Upper lobe of left lung (tissue), 6 donors: ENCODE measurements at regions not wholly inside any gene's neighbourhood (a gene's known extent, or its start where the extent isn't known, plus 50 kb on each side); places are given as distances from the start of the nearest gene placed in this dataset.
"Not testable (repeated sequence)": the region's sequence is repeated elsewhere in the genome, so short reads cannot be mapped to it uniquely, and the experiment has no call there.

Source experiments
- ATAC-seq, 2 donors: fragments of 200-7000 bp; cut with Tn5 transposase; one replicate each; pipeline ENCODE4 v1.9.1; 2022; ENCODE audit warnings: mild to moderate bottlenecking in 2 of 2, moderate library complexity in 2 of 2; ENCODE audit not compliant: low FRiP score in 2 of 2
- DNase-seq, 2 donors: peaks; one replicate each; pipeline ENCODE4 v3.0.0-alpha.2; 2019 to 2020
- H3K27ac ChIP-seq, 4 donors: fragments of 200-600 bp; sonication (generic); one replicate each; pipeline ENCODE4 v1.5.1; 2016 to 2019
- H3K27me3 ChIP-seq, 4 donors: fragments of 200-600 bp; sonication (generic); one replicate each; pipeline ENCODE4 v1.5.1; 2017 to 2019
- H3K36me3 ChIP-seq, 4 donors: fragments of 200-600 bp; sonication (generic); one replicate each; pipeline ENCODE4 v1.5.1; 2016 to 2019
- H3K4me1 ChIP-seq, 4 donors: fragments of 200-600 bp; sonication (generic); one replicate each; pipeline ENCODE4 v1.5.1; 2018 to 2019
- H3K4me3 ChIP-seq, 4 donors: fragments of 200-600 bp; sonication (generic); one replicate each; pipeline ENCODE4 v1.5.1; 2017 to 2019; ENCODE audit warnings: mild to moderate bottlenecking in 2 of 4, moderate library complexity in 1 of 4
- H3K9me3 ChIP-seq, 4 donors: fragments of 200-600 bp; sonication (generic); one replicate each; pipeline ENCODE4 v1.5.1; 2018 to 2019
- EP300 ChIP-seq, 4 donors: sonication (generic); formaldehyde crosslinking; IDR thresholded peaks; one replicate each; pipeline ENCODE4 v1.5.1; 2017; ENCODE audit warnings: antibody characterized with exemption in 4 of 4, control low read depth in 2 of 4
- POLR2A ChIP-seq, 4 donors: fragments of 450-650 bp; IDR thresholded peaks; one replicate each; pipeline ENCODE4 v1.5.1; 2016 to 2017; ENCODE audit warnings: antibody characterized with exemption in 4 of 4, mild to moderate bottlenecking in 2 of 4
- POLR2AphosphoS5 ChIP-seq, 2 donors: sonication (generic); formaldehyde crosslinking; IDR thresholded peaks; one replicate each; pipeline ENCODE4 v1.5.1; 2017; ENCODE audit warnings: antibody characterized with exemption in 2 of 2
- WGBS, 2 donors: methylation state at CpG; one replicate each; pipeline ENCODE4 v1.1.5; 2017 to 2018; 5-methylcytosine and 5-hydroxymethylcytosine counted together
- TF ChIP-seq, protein P1 (sequence below), 6 experiments: fragments of 450-650 bp in 4 of 6; fragments of 200-600 bp in 2 of 6; sonication (generic) in 2 of 6; IDR thresholded peaks; one replicate each; pipeline ENCODE4 v1.5.1; 2016 to 2019; ENCODE audit warnings: antibody characterized with exemption in 6 of 6
- donor health status: DM: no; HTN: no; CAD: no; lungs with moderate emphysema.
- donor health status: DM: no; HTN: yes; CAD: no; lungs with severe emphysema.

DNA sequence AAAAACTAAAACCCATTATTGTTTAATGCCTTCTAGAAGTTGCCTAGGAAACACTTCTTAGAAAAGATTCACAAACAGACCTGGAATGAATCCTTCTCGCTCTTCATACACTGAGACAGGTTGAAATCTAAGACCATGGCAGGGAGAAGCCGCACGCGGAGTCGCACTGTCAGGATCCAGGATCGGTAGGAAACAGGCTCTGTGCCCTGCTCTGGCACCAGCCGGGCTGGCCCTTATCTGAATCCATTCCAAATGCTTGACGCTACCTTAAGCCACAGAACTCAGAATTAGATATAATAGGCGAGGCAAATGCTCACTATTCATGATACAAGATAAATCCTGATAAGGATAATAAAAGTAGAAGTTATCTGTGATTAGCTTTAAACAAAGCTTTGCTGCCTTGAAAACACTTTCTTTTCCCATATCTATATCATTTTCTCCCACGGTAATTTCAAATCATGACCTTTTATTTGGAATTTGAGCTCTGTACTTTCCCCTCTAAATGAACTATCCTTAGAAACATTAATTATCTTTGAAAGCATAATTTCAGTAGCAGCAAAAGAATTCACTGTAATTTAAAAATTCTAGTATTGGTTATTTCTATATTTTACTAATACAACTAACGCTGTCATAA lies 385.6 kb downstream of the IRS2 start:
- no peak overlapping the region for H3K4me3 ChIP-seq
- DNase-seq (peak in 1 of 2 donors; percentile 26), ATAC-seq (no peak)
- H3K27me3 ChIP-seq, result no peaks in the 10 kb centered on the region
- no peaks in the 10 kb centered on the region for H3K9me3 ChIP-seq
- H3K4me1 ChIP-seq, result no peaks in the 10 kb centered on the region
- no peaks in the 10 kb centered on the region for H3K36me3 ChIP-seq
- WGBS, 2 donors, result 86 to 91% methylated on average over 11 of the region's 11 CpGs
- no peak for TF ChIP-seq POLR2AphosphoS5 (IDR thresholded peaks at IDR 0.05)
- TF ChIP-seq, protein P1, sequence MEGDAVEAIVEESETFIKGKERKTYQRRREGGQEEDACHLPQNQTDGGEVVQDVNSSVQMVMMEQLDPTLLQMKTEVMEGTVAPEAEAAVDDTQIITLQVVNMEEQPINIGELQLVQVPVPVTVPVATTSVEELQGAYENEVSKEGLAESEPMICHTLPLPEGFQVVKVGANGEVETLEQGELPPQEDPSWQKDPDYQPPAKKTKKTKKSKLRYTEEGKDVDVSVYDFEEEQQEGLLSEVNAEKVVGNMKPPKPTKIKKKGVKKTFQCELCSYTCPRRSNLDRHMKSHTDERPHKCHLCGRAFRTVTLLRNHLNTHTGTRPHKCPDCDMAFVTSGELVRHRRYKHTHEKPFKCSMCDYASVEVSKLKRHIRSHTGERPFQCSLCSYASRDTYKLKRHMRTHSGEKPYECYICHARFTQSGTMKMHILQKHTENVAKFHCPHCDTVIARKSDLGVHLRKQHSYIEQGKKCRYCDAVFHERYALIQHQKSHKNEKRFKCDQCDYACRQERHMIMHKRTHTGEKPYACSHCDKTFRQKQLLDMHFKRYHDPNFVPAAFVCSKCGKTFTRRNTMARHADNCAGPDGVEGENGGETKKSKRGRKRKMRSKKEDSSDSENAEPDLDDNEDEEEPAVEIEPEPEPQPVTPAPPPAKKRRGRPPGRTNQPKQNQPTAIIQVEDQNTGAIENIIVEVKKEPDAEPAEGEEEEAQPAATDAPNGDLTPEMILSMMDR (IDR thresholded peaks at IDR 0.05), result no peak
- TF ChIP-seq EP300 (IDR thresholded peaks at IDR 0.05), result no peak
- no peak for TF ChIP-seq POLR2A (IDR thresholded peaks at IDR 0.05)
- peak overlapping the region in 1 of 4 donors; percentile 53 for H3K27ac ChIP-seq

DNA sequence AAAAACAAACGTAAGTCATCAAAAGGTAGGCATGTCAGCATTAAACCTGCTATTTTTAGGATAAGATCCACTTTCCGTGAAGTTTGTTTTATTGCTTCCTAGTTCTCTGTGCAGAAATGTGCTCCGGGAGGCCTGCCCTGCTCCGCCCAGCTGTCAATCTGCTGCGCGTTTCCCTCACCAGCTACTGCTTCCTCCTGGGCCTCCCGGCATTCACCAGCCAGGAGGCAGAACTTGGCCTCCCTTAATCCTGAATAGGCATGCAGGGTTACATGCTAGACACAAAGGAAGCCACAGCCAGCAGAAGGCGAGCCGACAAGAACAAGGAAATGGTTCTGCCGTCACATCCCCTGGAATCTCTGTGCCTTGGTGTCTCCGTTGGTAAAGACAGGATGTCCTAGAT lies 386.2 kb downstream of the IRS2 start:
- ATAC-seq (peak in 1 of 2 donors; percentile 64), DNase-seq (peak in 1 of 2 donors; percentile 68)
- Histone ChIP-seq H3K36me3 (no peaks in the 10 kb centered on the region), H3K27ac (peak overlapping the region in 1 of 4 donors; percentile 53), H3K4me1 (no peaks in the 10 kb centered on the region), H3K4me3 (no peak overlapping the region), H3K9me3 (no peaks in the 10 kb centered on the region), H3K27me3 (no peaks in the 10 kb centered on the region)
- TF ChIP-seq POLR2AphosphoS5 (IDR thresholded peaks at IDR 0.05), result peak in 1 of 2 donors; percentile 9
- no peak for TF ChIP-seq POLR2A (IDR thresholded peaks at IDR 0.05)
- 40 to 46% methylated on average over 11 of the region's 11 CpGs for WGBS, 2 donors

DNA sequence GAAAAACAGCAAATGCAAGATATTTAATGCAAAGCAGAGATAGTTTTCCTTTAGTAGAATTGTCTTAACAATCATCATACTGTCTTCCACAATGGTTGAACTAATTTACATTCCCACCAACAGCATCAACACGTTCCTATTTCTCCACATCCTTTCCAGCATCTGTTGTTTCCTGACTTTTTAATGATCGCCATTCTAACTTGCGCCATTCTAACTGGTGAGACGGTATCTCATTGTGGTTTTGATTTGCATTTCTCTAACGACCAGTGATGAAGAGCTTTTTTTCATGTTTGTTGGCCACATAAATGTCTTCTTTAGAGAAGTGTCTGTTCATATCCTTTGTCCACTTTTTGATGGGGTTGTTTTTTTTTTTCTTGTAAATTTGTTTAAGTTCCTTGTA lies 388.3 kb downstream of the IRS2 start:
- H3K27ac ChIP-seq, result peak overlapping the region in 2 of 4 donors; percentile 12 to 50
- ATAC-seq, H3K27me3 ChIP-seq, H3K4me1 ChIP-seq, H3K4me3 ChIP-seq, DNase-seq, H3K9me3 ChIP-seq, H3K36me3 ChIP-seq: not testable (repeated sequence)
- WGBS, 2 donors, result 57 to 79% methylated on average over 5 of the region's 5 CpGs

DNA sequence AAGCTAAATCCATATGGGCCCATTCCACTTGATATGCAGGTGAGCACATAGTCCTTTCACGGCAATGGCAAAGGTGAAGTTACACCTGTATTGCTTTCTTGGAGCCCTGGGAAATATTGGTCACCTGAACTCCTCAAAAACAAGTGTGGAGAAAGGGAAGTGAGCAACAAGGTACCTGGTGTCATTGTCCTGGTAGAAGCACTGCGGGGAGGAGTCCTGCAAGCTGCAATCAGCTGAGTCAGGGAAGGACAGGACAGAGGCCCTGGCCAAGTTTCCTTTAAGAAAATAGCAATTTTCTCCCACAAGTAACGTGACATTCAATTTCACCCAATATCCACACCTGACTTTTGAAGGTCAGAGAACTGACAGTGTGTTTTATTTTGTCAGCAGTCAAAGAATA lies 389.1 kb downstream of the IRS2 start:
- H3K9me3 ChIP-seq, result no peaks in the 10 kb centered on the region
- peak in 1 of 2 donors; percentile 37 for DNase-seq
- TF ChIP-seq EP300 (IDR thresholded peaks at IDR 0.05) (no peak), POLR2A (IDR thresholded peaks at IDR 0.05) (no peak)
- H3K4me1 ChIP-seq, result no peaks in the 10 kb centered on the region
- no peaks in the 10 kb centered on the region for H3K36me3 ChIP-seq
- no peak for ATAC-seq
- 71 to 86% methylated on average over 3 of the region's 3 CpGs for WGBS, 2 donors
- H3K4me3 ChIP-seq, result no peak overlapping the region
- no peaks in the 10 kb centered on the region for H3K27me3 ChIP-seq
- H3K27ac ChIP-seq, result peak overlapping the region in 2 of 4 donors; percentile 12 to 50

DNA sequence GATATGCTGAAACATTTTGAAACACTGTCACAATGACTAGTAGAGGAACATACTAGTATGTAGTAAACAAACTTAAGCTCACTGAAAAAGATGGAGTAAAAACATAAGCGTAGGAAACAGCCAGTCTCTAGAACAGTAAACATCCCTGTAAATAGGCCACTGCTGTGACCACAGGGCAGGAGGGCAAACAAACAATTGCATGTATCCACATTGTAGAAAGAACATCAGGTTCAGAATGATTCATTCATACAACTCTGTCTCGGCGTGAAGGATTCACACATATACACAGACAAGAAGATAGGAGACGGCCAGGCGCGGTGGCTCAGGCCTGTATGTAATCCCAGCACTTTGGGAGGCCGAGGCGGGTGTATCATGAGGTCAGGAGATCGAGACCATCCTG lies 390.1 kb downstream of the IRS2 start:
- TF ChIP-seq POLR2A (IDR thresholded peaks at IDR 0.05) (no peak), POLR2AphosphoS5 (IDR thresholded peaks at IDR 0.05) (no peak), EP300 (IDR thresholded peaks at IDR 0.05) (no peak)
- TF ChIP-seq, protein P1 (IDR thresholded peaks at IDR 0.05), result no peak
- H3K27ac ChIP-seq, result no peak overlapping the region
- H3K4me1 ChIP-seq, result no peaks in the 10 kb centered on the region
- no peaks in the 10 kb centered on the region for H3K27me3 ChIP-seq
- no peak for DNase-seq
- ATAC-seq, result no peak
- H3K36me3 ChIP-seq, result no peaks in the 10 kb centered on the region
- H3K9me3 ChIP-seq, result no peaks in the 10 kb centered on the region
- WGBS, 2 donors, result 87 to 90% methylated on average over 9 of the region's 9 CpGs
- H3K4me3 ChIP-seq, result no peak overlapping the region

DNA sequence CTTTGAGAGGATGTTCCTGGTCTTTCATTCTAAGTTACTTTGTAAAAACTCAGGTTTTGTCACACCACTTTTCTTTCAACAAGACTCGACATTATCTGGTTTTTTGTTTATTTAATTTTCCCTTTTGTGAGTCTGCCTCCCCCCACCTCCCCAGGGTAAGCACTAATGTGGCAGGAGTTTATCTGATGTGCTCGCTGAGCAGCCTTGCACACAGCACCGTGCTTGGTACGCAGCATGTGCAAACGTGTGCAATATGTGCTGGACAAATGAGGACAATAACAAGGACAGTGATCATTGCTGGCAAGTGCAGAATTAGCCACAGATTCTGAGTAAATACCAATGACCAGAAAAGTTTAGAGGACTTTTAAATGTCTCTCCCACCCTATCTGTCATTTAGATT lies 391.4 kb downstream of the IRS2 start:
- no peak overlapping the region for H3K4me3 ChIP-seq
- DNase-seq, result no peak
- H3K36me3 ChIP-seq, result no peaks in the 10 kb centered on the region
- H3K27ac ChIP-seq, result no peak overlapping the region
- TF ChIP-seq POLR2AphosphoS5 (IDR thresholded peaks at IDR 0.05), result no peak
- no peak for TF ChIP-seq EP300 (IDR thresholded peaks at IDR 0.05)
- TF ChIP-seq POLR2A (IDR thresholded peaks at IDR 0.05), result no peak
- TF ChIP-seq, protein P1 (IDR thresholded peaks at IDR 0.05), result no peak
- ATAC-seq, result no peak
- H3K4me1 ChIP-seq, result no peaks in the 10 kb centered on the region
- 51 to 59% methylated on average over 5 of the region's 5 CpGs for WGBS, 2 donors
- H3K9me3 ChIP-seq, result no peaks in the 10 kb centered on the region
- no peaks in the 10 kb centered on the region for H3K27me3 ChIP-seq
